SK-N-MC (cell line): ENCODE measurements at regions not wholly inside any gene's neighbourhood (a gene's known extent, or its start where the extent isn't known, plus 50 kb on each side); places are given as distances from the start of the nearest gene placed in this dataset.

Experiments
- EZH2 ChIP-seq: fragments of 200-600 bp; sonication (generic); IDR thresholded peaks from one replicate; pipeline ENCODE4 v1.6.1; 2017; ENCODE audit warnings: antibody characterized with exemption
- FOXP2 ChIP-seq: optimal IDR thresholded peaks from 2 replicates; pipeline ENCODE3; 2011; ENCODE audit warnings: mild to moderate bottlenecking, moderate library complexity; ENCODE audit not compliant: insufficient read depth; ENCODE audit errors: extremely low read length, control extremely low read depth
- POLR2AphosphoS5 ChIP-seq: IDR thresholded peaks from 2 replicates; pipeline ENCODE4 v1.6.1; 2012; ENCODE audit warnings: mild to moderate bottlenecking, low read depth, low read length, borderline replicate concordance

GRCh38 chr6:66103354-66103753 is 396.3 kb upstream of the EYS start:
- TF ChIP-seq EZH2 (no peak), POLR2AphosphoS5 (no peak), FOXP2 (no peak)
